ENCODE measurements at regions not wholly inside any gene's neighbourhood (a gene's known extent, or its start where the extent isn't known, plus 50 kb on each side); places are given as distances from the start of the nearest gene placed in this dataset.

DNA sequence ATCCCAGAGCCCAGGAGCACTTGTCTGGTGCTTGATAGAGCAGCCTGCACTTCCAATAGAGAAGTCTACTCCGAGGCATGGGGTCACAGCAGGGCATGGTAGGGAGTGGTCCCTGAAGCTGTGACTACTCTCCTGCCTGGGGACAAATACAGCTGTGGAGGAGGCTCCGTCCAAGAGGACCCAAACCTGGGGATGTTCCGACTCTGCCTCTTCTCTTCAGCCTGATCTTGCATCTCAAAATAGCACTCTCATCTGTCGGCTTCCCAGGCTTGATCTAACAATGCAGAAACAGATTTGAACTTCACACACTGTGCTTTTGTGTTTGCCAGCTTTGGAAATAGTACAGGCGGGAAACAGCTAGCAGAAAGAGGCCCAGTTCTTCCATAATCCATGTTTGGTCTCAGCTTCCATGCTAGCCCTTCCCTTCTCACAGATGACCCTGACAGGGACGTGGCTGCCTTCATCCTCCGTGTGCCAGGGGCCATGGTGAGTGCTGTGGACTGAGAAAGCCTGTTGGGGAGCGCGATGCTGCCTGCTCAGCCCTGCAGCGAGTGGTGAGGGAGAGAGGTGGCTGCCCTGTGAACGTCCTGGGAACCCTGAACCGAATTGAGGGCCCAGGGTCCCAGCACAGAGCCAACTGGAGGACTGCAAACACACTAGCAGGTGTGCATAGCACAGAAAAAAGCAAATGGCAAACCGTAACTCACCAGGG is 150.3 kb upstream of the GPR12 start:
- TF ChIP-seq, protein P1, sequence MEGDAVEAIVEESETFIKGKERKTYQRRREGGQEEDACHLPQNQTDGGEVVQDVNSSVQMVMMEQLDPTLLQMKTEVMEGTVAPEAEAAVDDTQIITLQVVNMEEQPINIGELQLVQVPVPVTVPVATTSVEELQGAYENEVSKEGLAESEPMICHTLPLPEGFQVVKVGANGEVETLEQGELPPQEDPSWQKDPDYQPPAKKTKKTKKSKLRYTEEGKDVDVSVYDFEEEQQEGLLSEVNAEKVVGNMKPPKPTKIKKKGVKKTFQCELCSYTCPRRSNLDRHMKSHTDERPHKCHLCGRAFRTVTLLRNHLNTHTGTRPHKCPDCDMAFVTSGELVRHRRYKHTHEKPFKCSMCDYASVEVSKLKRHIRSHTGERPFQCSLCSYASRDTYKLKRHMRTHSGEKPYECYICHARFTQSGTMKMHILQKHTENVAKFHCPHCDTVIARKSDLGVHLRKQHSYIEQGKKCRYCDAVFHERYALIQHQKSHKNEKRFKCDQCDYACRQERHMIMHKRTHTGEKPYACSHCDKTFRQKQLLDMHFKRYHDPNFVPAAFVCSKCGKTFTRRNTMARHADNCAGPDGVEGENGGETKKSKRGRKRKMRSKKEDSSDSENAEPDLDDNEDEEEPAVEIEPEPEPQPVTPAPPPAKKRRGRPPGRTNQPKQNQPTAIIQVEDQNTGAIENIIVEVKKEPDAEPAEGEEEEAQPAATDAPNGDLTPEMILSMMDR (IDR thresholded peaks at IDR 0.05; ENCODE audit: low read depth, low read length, missing control alignments): no peak
- no peak overlapping the region for H3K4me3 ChIP-seq (replicated peaks; ENCODE audit: low read depth, low read length)
- no peak for DNase-seq (ENCODE audit: extremely low read depth, low read depth)

DNA sequence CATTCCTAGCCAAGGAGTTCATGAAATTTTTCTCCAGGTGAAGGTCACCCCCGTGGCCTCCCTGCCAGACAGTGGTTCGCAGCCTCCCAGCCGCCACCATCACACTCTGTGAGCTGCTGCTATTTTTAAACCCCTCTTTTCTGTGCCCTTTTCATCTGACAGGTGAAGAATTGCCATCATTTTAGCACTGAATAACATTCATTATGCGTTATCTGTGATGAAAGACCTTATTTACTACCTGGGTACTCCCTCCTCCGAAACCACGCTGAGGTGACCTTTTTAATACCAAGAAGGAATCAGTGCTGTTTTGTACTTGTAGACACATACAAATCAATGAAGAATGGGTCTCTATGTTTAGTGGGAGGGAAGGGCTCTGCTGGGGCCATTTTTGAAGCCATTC is 148.9 kb upstream of the GPR12 start:
- H3K4me3 ChIP-seq (replicated peaks; ENCODE audit: low read depth, low read length): no peak overlapping the region
- DNase-seq (ENCODE audit: extremely low read depth, low read depth): no peak
- TF ChIP-seq, protein P1 (IDR thresholded peaks at IDR 0.05; ENCODE audit: low read depth, low read length, missing control alignments): no peak

DNA sequence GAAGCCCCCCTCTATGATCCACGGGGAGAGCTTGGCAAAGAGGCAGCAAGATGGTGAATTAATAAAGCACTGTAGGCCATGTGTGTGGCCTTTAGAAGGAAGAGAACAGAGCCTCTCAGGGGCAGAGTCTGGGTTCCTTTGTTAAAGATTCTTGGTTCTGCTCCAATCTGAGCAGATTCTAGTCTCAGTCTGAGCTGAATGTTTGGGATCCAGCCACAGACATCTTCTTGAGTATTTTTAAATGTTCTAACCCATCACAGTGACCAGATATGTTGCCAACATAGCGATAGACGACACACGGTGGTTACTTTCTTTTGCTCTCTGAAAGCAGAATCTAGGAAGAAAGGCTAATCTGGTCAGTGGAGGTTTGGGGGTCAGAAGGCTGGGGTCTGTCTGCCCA is 147.5 kb upstream of the GPR12 start:
- H3K4me3 ChIP-seq (replicated peaks; ENCODE audit: low read depth, low read length): no peak overlapping the region

DNA sequence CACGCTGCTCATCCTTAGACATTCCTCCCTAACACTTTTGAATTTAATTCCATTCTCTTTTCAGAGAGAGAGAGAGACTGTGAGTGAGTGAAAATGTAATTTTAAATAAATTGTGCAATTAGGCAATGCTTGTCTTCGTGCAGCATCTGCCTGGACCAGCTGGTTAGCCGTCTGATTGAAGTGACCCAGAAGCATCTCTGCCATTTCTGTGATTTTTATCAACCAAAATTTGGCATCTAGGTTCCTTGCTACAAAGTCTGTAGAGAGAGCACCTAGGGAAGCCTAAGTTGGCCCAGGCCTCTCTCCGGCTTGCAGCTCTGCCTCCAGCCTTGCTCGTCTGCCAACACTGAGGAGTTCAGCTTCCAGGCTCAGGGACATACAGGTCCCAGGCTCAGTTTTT is 138.6 kb upstream of the GPR12 start:
- no peak overlapping the region for H3K4me3 ChIP-seq (replicated peaks; ENCODE audit: low read depth, low read length)
- TF ChIP-seq, protein P1 (IDR thresholded peaks at IDR 0.05; ENCODE audit: low read depth, low read length, missing control alignments): no peak
- DNase-seq (ENCODE audit: extremely low read depth, low read depth): no peak

More for the DNA sequence above, 147.5 kb upstream of the GPR12 start:
- TF ChIP-seq, protein P1 (IDR thresholded peaks at IDR 0.05; ENCODE audit: low read depth, low read length, missing control alignments): no peak
- DNase-seq (ENCODE audit: extremely low read depth, low read depth): no peak

DNA sequence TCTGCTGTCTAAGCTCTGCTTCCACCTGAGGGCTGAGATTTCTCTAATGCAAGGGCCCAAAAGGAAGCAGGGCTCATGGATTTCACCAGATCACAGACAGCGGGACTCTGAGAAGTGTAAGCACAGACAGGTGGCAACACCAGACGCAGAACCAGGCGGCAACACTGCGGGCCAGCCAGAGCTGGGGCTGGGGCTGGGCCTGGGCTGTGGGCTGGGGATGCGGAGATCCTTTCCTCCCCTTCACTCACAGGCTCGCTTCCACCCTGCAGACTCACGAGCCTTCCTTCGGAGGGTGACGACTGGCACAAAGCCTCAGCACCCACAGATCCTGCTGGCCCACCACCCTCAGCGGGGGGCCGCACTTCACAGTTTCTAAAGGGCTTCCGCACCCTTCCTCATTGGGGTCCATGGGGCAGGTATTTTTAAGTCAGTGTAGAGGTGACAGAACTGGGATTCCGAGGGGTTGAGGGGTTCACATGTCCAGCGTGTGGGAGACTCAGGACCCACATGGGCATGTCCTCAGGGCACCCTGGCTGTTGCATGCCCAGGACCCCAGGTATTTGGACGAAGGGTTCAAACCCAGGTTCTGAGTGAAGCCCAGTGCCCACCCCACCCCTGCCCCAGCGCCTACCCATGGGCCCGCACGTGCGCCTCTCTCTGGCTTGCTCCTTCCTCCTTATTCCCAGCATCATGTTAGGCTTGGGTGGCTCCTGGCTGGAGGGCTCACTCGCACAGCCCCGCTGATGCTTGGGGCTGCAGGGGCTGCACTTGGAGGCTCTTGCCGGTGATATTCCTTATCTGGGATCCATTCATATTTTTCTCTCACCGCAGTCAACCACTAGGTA is 137.3 kb upstream of the GPR12 start:
- no peak for DNase-seq (ENCODE audit: extremely low read depth, low read depth)
- TF ChIP-seq, protein P1 (IDR thresholded peaks at IDR 0.05; ENCODE audit: low read depth, low read length, missing control alignments): no peak
- H3K4me3 ChIP-seq (replicated peaks; ENCODE audit: low read depth, low read length): no peak overlapping the region

DNA sequence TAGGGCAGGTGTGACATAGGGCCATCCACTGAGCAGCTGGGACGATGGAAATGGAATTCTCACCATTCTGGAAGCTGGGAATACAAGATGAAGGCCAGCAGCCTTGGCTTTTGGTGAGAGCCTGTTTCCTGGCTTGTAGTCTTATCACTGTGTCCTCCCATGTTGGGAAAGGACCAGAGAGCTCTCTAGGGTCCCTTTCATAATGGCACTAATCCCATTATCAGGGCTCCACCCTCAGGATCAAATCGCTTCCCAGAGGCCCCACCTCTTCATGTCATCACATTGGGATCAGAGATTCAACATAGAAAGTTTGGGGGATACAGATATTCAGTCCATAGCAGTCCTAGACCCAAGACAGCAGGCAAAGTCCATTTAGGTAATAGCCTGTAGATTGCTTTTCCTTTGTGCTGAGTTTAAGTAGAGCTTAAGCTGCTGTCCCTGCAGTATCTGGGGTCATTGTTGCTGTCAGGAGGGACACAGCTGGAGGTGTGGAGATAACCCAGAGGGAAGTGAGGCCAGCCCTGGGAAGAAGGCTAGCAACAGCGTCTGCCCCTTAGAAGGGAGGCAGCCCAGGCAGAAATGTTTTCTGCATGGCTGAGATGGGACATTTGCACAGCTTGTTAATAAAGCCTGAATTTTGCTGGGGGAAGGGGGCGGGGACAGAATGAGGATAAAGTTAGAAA is 136.5 kb upstream of the GPR12 start:
- DNase-seq (ENCODE audit: extremely low read depth, low read depth): no peak
- TF ChIP-seq, protein P1 (IDR thresholded peaks at IDR 0.05; ENCODE audit: low read depth, low read length, missing control alignments): no peak
- H3K4me3 ChIP-seq (replicated peaks; ENCODE audit: low read depth, low read length): no peak overlapping the region
